ENCODE measurements at regions not wholly inside any gene's neighbourhood (a gene's known extent, or its start where the extent isn't known, plus 50 kb on each side); places are given as distances from the start of the nearest gene placed in this dataset.

- TF ChIP-seq POLR2A (IDR thresholded peaks at IDR 0.05) (no peak), CTCF (IDR thresholded peaks at IDR 0.05) (no peak), POLR2AphosphoS5 (IDR thresholded peaks at IDR 0.05) (no peak)
Observed at GRCh38 chr13:26864576-26864975, 104.0 kb upstream of the GPR12 start.

Measured in breast epithelium (tissue), 3 donors.